ENCODE measurements at regions not wholly inside any gene's neighbourhood (a gene's known extent, or its start where the extent isn't known, plus 50 kb on each side); places are given as distances from the start of the nearest gene placed in this dataset.

DNA sequence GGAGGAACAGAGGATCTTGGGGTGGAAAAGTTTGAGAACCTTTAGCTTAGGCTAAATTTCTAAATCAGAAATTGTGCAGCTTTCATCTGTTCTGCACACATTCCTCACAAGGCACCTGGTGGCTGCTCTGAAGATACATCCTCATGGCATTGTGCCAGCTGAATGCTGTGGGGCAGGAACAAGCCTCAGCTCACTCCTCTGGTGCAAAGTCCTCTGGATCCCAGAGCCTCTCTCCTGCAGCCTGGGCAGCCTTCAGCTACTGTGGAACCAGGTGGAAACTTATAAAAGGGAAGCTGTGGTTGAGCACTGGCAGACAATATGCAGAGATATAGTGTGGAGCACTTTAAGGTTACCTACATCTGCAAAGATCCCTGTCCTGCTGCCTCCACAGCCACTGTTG is 72.3 kb downstream of the KCTD12 start:
- TF ChIP-seq CTCF (IDR thresholded peaks at IDR 0.05): no peak
- no peak for TF ChIP-seq POLR2A (IDR thresholded peaks at IDR 0.05)
- no peak for TF ChIP-seq POLR2AphosphoS5 (IDR thresholded peaks at IDR 0.05; ENCODE audit: insufficient read depth in 1 of 2, low read depth in 1 of 2)
